ENCODE measurements at regions not wholly inside any gene's neighbourhood (a gene's known extent, or its start where the extent isn't known, plus 50 kb on each side); places are given as distances from the start of the nearest gene placed in this dataset.

- Histone ChIP-seq H3K36me3 (no peaks in the 10 kb centered on the region), H3K4me3 (no peak overlapping the region), H3K9me3 (no peaks in the 10 kb centered on the region), H3K27me3 (no peaks in the 10 kb centered on the region), H3K27ac (no peak overlapping the region), H3K4me1 (no peaks in the 10 kb centered on the region)
- intact Hi-C loops (cut with DNase I; ENCODE audit: low total_unique reads), result no loop called here
- DNase-seq (ENCODE audit: low spot score in 2 of 2), result no peak
- TF ChIP-seq POLR2A (IDR thresholded peaks at IDR 0.05) (no peak), CTCF (IDR thresholded peaks at IDR 0.05) (no peak), POLR2AphosphoS5 (IDR thresholded peaks at IDR 0.05) (no peak)
These were observed 137.5 kb downstream of the ZNF365 start for GRCh38 chr10:62511656-62512055.

GRCh38 chr10:62512732-62513475, 138.7 kb downstream of the ZNF365 start:
- intact Hi-C loops (cut with DNase I; ENCODE audit: low total_unique reads), result no loop called here
- H3K9me3 ChIP-seq, result no peaks in the 10 kb centered on the region
- H3K4me1 ChIP-seq, result no peaks in the 10 kb centered on the region
- no peak for TF ChIP-seq POLR2AphosphoS5 (IDR thresholded peaks at IDR 0.05)
- no peak for TF ChIP-seq CTCF (IDR thresholded peaks at IDR 0.05)
- no peak for TF ChIP-seq POLR2A (IDR thresholded peaks at IDR 0.05)
- H3K36me3 ChIP-seq, result no peaks in the 10 kb centered on the region
- DNase-seq (ENCODE audit: low spot score in 2 of 2), result no peak
- no peak overlapping the region for H3K27ac ChIP-seq
- no peak overlapping the region for H3K4me3 ChIP-seq
- no peaks in the 10 kb centered on the region for H3K27me3 ChIP-seq

DNA sequence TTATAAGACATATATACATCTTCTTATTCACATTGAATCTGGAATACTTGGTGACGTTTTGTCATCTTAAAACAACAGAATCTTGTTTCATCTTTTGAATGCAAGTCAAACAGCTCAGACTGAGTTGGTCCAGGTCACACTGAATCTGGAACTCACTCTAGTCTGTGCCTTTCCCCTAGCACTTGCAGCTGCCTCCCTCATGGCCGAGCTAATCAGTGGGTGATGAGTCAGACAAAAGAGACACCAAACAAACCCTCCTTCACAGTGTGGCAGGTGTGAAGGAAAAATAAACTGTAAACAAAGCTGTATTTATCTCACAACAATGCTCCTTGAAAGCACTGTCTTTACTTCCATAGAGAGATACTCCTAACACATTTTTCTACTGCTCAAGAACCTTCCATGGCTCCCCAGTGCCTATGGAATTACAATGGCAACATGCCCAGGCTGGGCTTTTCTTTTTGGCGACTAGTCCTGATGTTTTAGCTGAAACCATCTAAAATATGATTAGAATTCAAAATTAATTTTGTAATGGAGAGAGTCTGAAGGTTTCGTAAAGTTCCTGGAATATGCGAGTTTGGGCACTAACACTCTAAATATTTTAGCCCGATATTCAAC, 140.0 kb downstream of the ZNF365 start:
- Histone ChIP-seq H3K36me3 (no peaks in the 10 kb centered on the region), H3K4me3 (no peak overlapping the region), H3K4me1 (no peaks in the 10 kb centered on the region), H3K27me3 (no peaks in the 10 kb centered on the region), H3K27ac (no peak overlapping the region), H3K9me3 (no peaks in the 10 kb centered on the region)
- DNase-seq (ENCODE audit: low spot score in 2 of 2), result no peak
- no peak for TF ChIP-seq CTCF (IDR thresholded peaks at IDR 0.05)
- no peak for TF ChIP-seq POLR2A (IDR thresholded peaks at IDR 0.05)
- no peak for TF ChIP-seq POLR2AphosphoS5 (IDR thresholded peaks at IDR 0.05)
- intact Hi-C loops (cut with DNase I; ENCODE audit: low total_unique reads), result no loop called here

DNA sequence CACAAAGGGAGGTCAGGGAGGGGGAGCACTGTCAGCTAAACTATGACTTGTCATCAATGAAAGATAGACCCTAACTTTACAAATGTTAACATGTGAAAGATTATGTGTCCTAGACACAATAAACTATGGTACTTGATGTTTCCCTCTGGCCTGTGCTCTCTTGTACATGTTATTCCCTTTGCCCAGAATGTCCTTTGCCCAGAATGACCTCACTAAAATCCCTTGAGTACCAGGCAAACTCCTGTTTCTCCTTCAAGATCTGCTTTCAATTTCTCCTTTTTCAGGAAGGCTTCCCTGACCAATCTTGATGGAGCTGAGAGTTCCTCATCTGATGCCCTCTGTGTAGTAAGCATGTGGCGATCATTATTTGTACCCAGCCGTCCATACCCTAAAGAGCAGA, 143.1 kb downstream of the ZNF365 start:
- DNase-seq (ENCODE audit: low spot score in 2 of 2), result no peak
- Histone ChIP-seq H3K36me3 (no peaks in the 10 kb centered on the region), H3K4me3 (no peak overlapping the region), H3K9me3 (no peaks in the 10 kb centered on the region), H3K27me3 (no peaks in the 10 kb centered on the region), H3K4me1 (no peaks in the 10 kb centered on the region), H3K27ac (peak overlapping the region in 1 of 2 donors; percentile 32)
- intact Hi-C loops (cut with DNase I; ENCODE audit: low total_unique reads), result no loop called here
- no peak for TF ChIP-seq POLR2AphosphoS5 (IDR thresholded peaks at IDR 0.05)
- TF ChIP-seq CTCF (IDR thresholded peaks at IDR 0.05), result no peak
- no peak for TF ChIP-seq POLR2A (IDR thresholded peaks at IDR 0.05)

GRCh38 chr10:62527019-62527827, 153.1 kb downstream of the ZNF365 start:
- Histone ChIP-seq H3K36me3 (no peaks in the 10 kb centered on the region), H3K4me3 (no peak overlapping the region), H3K27me3 (no peaks in the 10 kb centered on the region), H3K27ac (no peak overlapping the region), H3K4me1 (peaks cover 3 to 8% of the 10 kb centered on the region in 2 donors), H3K9me3 (no peaks in the 10 kb centered on the region)
- no peak for TF ChIP-seq CTCF (IDR thresholded peaks at IDR 0.05)
- no peak for TF ChIP-seq POLR2AphosphoS5 (IDR thresholded peaks at IDR 0.05)
- TF ChIP-seq POLR2A (IDR thresholded peaks at IDR 0.05), result no peak
- DNase-seq (ENCODE audit: low spot score in 2 of 2), result no peak
- intact Hi-C loops (cut with DNase I; ENCODE audit: low total_unique reads), result no loop called here

Data from breast epithelium (tissue), 4 donors.